ENCODE measurements at regions not wholly inside any gene's neighbourhood (a gene's known extent, or its start where the extent isn't known, plus 50 kb on each side); places are given as distances from the start of the nearest gene placed in this dataset.

DNA sequence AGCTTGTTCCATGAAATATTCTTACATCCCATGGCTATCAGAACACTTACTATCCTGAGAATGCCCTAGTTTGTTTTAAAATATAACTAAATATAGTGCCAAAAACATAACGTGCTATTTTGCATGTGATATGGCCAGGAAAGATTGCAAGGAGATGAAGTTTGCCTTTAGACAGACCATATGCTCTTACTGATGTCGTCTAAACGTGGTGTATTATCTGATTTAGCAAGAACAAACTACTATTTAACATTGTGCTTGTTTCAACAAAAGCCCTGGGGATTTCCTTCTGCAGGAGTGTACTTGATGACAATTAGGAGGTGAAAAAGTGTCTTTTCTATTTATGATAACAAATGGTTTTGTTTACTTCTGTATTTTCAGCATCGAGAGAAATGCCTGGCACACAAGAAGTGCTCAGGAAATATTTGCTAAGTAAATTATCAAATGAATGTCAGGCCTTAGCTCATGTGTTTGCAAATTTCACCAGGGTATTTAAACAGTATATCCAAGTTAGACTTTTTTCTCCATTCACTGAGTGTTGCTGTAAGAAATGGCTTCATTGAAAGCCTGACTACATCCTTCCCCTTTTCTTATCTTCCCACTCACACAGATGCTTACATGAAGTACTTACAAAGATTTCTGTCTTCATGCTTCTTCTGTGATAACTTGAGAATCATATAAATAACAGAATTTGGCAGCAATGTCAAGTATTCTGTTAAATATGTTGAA, 1033.6 kb downstream of the CDH8 start:
- Histone ChIP-seq H3K4me3 (ENCODE audit: low read depth in 1 of 3, low read length in 3 of 3) (no peak overlapping the region), H3K27ac (ENCODE audit: low read depth in 1 of 2, low read length in 2 of 2) (no peak overlapping the region), H3K36me3 (ENCODE audit: control insufficient read depth in 4 of 4, insufficient read depth in 3 of 4, low read depth in 1 of 4, low read length in 3 of 4) (no peaks in the 10 kb centered on the region), H3K4me1 (ENCODE audit: control insufficient read depth in 4 of 4, insufficient read depth in 4 of 4, low read length in 3 of 4) (no peaks in the 10 kb centered on the region), H3K9me3 (ENCODE audit: control insufficient read depth in 4 of 4, low read length in 3 of 4) (no peaks in the 10 kb centered on the region), H3K9ac (ENCODE audit: low read depth in 1 of 2, low read length in 2 of 2) (no peak overlapping the region), H3K27me3 (ENCODE audit: control insufficient read depth in 4 of 4, insufficient read depth in 4 of 4, low read length in 3 of 4) (no peaks in the 10 kb centered on the region)
- TF ChIP-seq, protein P1, sequence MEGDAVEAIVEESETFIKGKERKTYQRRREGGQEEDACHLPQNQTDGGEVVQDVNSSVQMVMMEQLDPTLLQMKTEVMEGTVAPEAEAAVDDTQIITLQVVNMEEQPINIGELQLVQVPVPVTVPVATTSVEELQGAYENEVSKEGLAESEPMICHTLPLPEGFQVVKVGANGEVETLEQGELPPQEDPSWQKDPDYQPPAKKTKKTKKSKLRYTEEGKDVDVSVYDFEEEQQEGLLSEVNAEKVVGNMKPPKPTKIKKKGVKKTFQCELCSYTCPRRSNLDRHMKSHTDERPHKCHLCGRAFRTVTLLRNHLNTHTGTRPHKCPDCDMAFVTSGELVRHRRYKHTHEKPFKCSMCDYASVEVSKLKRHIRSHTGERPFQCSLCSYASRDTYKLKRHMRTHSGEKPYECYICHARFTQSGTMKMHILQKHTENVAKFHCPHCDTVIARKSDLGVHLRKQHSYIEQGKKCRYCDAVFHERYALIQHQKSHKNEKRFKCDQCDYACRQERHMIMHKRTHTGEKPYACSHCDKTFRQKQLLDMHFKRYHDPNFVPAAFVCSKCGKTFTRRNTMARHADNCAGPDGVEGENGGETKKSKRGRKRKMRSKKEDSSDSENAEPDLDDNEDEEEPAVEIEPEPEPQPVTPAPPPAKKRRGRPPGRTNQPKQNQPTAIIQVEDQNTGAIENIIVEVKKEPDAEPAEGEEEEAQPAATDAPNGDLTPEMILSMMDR (IDR thresholded peaks at IDR 0.05; ENCODE audit: low read depth, low read length, missing input control): no peak
- no peak for TF ChIP-seq EGR1 (IDR thresholded peaks at IDR 0.05; ENCODE audit: low read depth in 2 of 2)
- TF ChIP-seq, protein P2, sequence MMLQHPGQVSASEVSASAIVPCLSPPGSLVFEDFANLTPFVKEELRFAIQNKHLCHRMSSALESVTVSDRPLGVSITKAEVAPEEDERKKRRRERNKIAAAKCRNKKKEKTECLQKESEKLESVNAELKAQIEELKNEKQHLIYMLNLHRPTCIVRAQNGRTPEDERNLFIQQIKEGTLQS (IDR thresholded peaks at IDR 0.05): no peak
- no peak for TF ChIP-seq FOXA1 (IDR thresholded peaks at IDR 0.05)
- TF ChIP-seq, protein P3, sequence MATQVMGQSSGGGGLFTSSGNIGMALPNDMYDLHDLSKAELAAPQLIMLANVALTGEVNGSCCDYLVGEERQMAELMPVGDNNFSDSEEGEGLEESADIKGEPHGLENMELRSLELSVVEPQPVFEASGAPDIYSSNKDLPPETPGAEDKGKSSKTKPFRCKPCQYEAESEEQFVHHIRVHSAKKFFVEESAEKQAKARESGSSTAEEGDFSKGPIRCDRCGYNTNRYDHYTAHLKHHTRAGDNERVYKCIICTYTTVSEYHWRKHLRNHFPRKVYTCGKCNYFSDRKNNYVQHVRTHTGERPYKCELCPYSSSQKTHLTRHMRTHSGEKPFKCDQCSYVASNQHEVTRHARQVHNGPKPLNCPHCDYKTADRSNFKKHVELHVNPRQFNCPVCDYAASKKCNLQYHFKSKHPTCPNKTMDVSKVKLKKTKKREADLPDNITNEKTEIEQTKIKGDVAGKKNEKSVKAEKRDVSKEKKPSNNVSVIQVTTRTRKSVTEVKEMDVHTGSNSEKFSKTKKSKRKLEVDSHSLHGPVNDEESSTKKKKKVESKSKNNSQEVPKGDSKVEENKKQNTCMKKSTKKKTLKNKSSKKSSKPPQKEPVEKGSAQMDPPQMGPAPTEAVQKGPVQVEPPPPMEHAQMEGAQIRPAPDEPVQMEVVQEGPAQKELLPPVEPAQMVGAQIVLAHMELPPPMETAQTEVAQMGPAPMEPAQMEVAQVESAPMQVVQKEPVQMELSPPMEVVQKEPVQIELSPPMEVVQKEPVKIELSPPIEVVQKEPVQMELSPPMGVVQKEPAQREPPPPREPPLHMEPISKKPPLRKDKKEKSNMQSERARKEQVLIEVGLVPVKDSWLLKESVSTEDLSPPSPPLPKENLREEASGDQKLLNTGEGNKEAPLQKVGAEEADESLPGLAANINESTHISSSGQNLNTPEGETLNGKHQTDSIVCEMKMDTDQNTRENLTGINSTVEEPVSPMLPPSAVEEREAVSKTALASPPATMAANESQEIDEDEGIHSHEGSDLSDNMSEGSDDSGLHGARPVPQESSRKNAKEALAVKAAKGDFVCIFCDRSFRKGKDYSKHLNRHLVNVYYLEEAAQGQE (IDR thresholded peaks at IDR 0.05): no peak
- TF ChIP-seq HNF4G (IDR thresholded peaks at IDR 0.05): no peak
- TF ChIP-seq HNF4A (conservative IDR thresholded peaks at IDR 0.05): no peak
- TF ChIP-seq FOXA2 (IDR thresholded peaks at IDR 0.05): no peak
- WGBS: 7% methylated on average over 4 of the region's 4 CpGs
- DNase-seq (ENCODE audit: low spot score): no peak

DNA sequence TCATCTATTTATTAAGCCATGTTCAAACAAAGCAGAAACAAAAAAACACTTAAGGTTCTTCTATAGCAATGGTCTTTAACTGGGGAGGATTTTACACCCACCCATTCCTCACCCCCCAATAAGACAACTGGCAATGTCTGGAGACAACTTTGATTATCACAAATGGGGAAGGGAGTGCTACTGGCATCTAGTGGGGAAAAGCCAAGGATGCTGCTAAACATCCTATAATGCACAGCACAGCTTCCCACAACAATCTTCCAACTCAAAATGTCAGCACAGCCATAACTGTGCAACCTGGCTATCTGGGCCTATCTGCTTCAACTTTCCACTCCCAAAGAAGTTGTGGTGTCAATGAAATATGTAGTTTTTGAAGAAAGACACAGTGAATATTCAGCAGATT, 1044.4 kb downstream of the CDH8 start:
- peaks cover 0 to 2% (median 0%) of the 10 kb centered on the region in 4 donors for H3K27me3 ChIP-seq (ENCODE audit: control insufficient read depth in 4 of 4, insufficient read depth in 4 of 4, low read length in 3 of 4)
- no peaks in the 10 kb centered on the region for H3K4me1 ChIP-seq (ENCODE audit: control insufficient read depth in 4 of 4, insufficient read depth in 4 of 4, low read length in 3 of 4)
- H3K27ac ChIP-seq (ENCODE audit: low read depth in 1 of 2, low read length in 2 of 2): no peak overlapping the region
- no peak for DNase-seq (ENCODE audit: low spot score)
- TF ChIP-seq RXRA (IDR thresholded peaks at IDR 0.05) (no peak), HNF4G (IDR thresholded peaks at IDR 0.05) (no peak), FOXA1 (IDR thresholded peaks at IDR 0.05) (no peak), NR2F2 (IDR thresholded peaks at IDR 0.05) (no peak), HNF4A (conservative IDR thresholded peaks at IDR 0.05) (no peak), SP1 (IDR thresholded peaks at IDR 0.05) (no peak), EGR1 (IDR thresholded peaks at IDR 0.05; ENCODE audit: low read depth in 2 of 2) (no peak)
- no peak overlapping the region for H3K9ac ChIP-seq (ENCODE audit: low read depth in 1 of 2, low read length in 2 of 2)
- H3K36me3 ChIP-seq (ENCODE audit: control insufficient read depth in 4 of 4, insufficient read depth in 3 of 4, low read depth in 1 of 4, low read length in 3 of 4): no peaks in the 10 kb centered on the region
- H3K9me3 ChIP-seq (ENCODE audit: control insufficient read depth in 4 of 4, low read length in 3 of 4): no peaks in the 10 kb centered on the region
- H3K4me3 ChIP-seq (ENCODE audit: low read depth in 1 of 3, low read length in 3 of 3): no peak overlapping the region

DNA sequence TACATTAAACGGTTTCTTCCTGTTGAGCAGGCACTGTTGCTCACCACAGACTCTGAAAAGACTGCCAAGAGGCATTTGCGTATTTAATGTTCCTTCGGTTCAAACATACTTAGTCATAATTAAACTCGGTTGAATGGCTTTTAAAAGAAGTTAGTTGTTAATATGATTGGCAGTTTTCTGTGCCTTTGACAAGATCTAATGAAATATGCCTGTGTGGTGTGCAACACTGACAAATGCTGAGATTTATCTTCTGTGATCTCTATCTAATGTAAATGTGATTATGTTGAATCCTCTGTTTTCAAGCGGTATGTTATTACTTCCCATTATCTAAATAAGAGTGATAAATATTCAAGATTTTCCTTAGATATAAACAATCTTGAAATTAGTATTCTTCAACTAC, 1046.6 kb downstream of the CDH8 start:
- WGBS: 37% methylated on average over 5 of the region's 5 CpGs
- H3K4me1 ChIP-seq (ENCODE audit: control insufficient read depth in 4 of 4, insufficient read depth in 4 of 4, low read length in 3 of 4): no peaks in the 10 kb centered on the region
- no peaks in the 10 kb centered on the region for H3K36me3 ChIP-seq (ENCODE audit: control insufficient read depth in 4 of 4, insufficient read depth in 3 of 4, low read depth in 1 of 4, low read length in 3 of 4)
- H3K9ac ChIP-seq (ENCODE audit: low read depth in 1 of 2, low read length in 2 of 2): no peak overlapping the region
- no peak overlapping the region for H3K27ac ChIP-seq (ENCODE audit: low read depth in 1 of 2, low read length in 2 of 2)
- no peak overlapping the region for H3K4me3 ChIP-seq (ENCODE audit: low read depth in 1 of 3, low read length in 3 of 3)
- DNase-seq (ENCODE audit: low spot score): no peak
- peaks cover 0 to 2% (median 0%) of the 10 kb centered on the region in 4 donors for H3K27me3 ChIP-seq (ENCODE audit: control insufficient read depth in 4 of 4, insufficient read depth in 4 of 4, low read length in 3 of 4)
- TF ChIP-seq FOXA2 (IDR thresholded peaks at IDR 0.05) (no peak), SP1 (IDR thresholded peaks at IDR 0.05) (no peak)
- no peaks in the 10 kb centered on the region for H3K9me3 ChIP-seq (ENCODE audit: control insufficient read depth in 4 of 4, low read length in 3 of 4)

Data from liver (tissue), 8 donors.